HG03354 (cell line): ENCODE measurements at regions not wholly inside any gene's neighbourhood (a gene's known extent, or its start where the extent isn't known, plus 50 kb on each side); places are given as distances from the start of the nearest gene placed in this dataset.

Source experiments
- ATAC-seq: cut with Tn5 transposase; IDR thresholded peaks from one replicate; pipeline ENCODE4 v1.9.1; 2021; ENCODE audit warnings: mild to moderate bottlenecking; ENCODE audit not compliant: unreplicated experiment, poor library complexity, severe bottlenecking

- no peak for ATAC-seq
These were observed 312.3 kb upstream of the MKI67 start for GRCh38 chr10:128438417-128439063.

- no peak for ATAC-seq
These were observed 314.4 kb upstream of the MKI67 start for GRCh38 chr10:128440513-128441160.

GRCh38 chr10:128443925-128444518 lies 317.8 kb upstream of the MKI67 start:
- ATAC-seq = no peak

GRCh38 chr10:128448796-128449195 lies 322.6 kb upstream of the MKI67 start:
- no peak for ATAC-seq

GRCh38 chr10:128451879-128452278 lies 325.7 kb upstream of the MKI67 start:
- no peak for ATAC-seq

GRCh38 chr10:128456271-128456670 lies 330.0 kb upstream of the MKI67 start:
- no peak for ATAC-seq

- no peak for ATAC-seq
These were observed 330.9 kb upstream of the MKI67 start for GRCh38 chr10:128457136-128457535.

- ATAC-seq = no peak
These were observed 335.8 kb upstream of the MKI67 start for GRCh38 chr10:128461991-128462390.

GRCh38 chr10:128462844-128463243 lies 336.6 kb upstream of the MKI67 start:
- no peak for ATAC-seq

- no peak for ATAC-seq
These were observed 338.0 kb upstream of the MKI67 start for GRCh38 chr10:128463991-128464760.

- no peak for ATAC-seq
These were observed 339.5 kb upstream of the MKI67 start for GRCh38 chr10:128465697-128466096.

GRCh38 chr10:128466831-128467371 lies 340.7 kb upstream of the MKI67 start:
- no peak for ATAC-seq

GRCh38 chr10:128468462-128468861 lies 342.2 kb upstream of the MKI67 start:
- ATAC-seq = no peak

- no peak for ATAC-seq
These were observed 343.3 kb upstream of the MKI67 start for GRCh38 chr10:128469515-128469914.

- ATAC-seq = no peak
These were observed 344.2 kb upstream of the MKI67 start for GRCh38 chr10:128470321-128470965.

- ATAC-seq = no peak
These were observed 344.9 kb upstream of the MKI67 start for GRCh38 chr10:128471151-128471550.

- no peak for ATAC-seq
These were observed 346.0 kb upstream of the MKI67 start for GRCh38 chr10:128472196-128472595.

GRCh38 chr10:128473396-128473795 lies 347.2 kb upstream of the MKI67 start:
- ATAC-seq = no peak

GRCh38 chr10:128473911-128474310 lies 347.7 kb upstream of the MKI67 start:
- ATAC-seq = no peak

- no peak for ATAC-seq
These were observed 348.3 kb upstream of the MKI67 start for GRCh38 chr10:128474571-128474970.
